ENCODE measurements at regions not wholly inside any gene's neighbourhood (a gene's known extent, or its start where the extent isn't known, plus 50 kb on each side); places are given as distances from the start of the nearest gene placed in this dataset.

- no peak for DNase-seq (ENCODE audit: low read depth in 3 of 3, low spot score in 2 of 3)
Measured at GRCh38 chr4:100852326-100852725, 334.5 kb upstream of the EMCN start.

GRCh38 chr4:100849319-100849718 lies 331.5 kb upstream of the EMCN start:
- no peak for DNase-seq (ENCODE audit: low read depth in 3 of 3, low spot score in 2 of 3)

GRCh38 chr4:100848841-100849240 lies 331.0 kb upstream of the EMCN start:
- DNase-seq (ENCODE audit: low read depth in 3 of 3, low spot score in 2 of 3) = no peak

- DNase-seq (ENCODE audit: low read depth in 3 of 3, low spot score in 2 of 3) = no peak
Measured at GRCh38 chr4:100843910-100844309, 326.1 kb upstream of the EMCN start.

GRCh38 chr4:100842856-100843255 lies 325.0 kb upstream of the EMCN start:
- no peak for DNase-seq (ENCODE audit: low read depth in 3 of 3, low spot score in 2 of 3)

GRCh38 chr4:100841911-100842310 lies 324.1 kb upstream of the EMCN start:
- DNase-seq (ENCODE audit: low read depth in 3 of 3, low spot score in 2 of 3) = no peak

GRCh38 chr4:100839712-100840111 lies 321.9 kb upstream of the EMCN start:
- DNase-seq (ENCODE audit: low read depth in 3 of 3, low spot score in 2 of 3) = no peak

- no peak for DNase-seq (ENCODE audit: low read depth in 3 of 3, low spot score in 2 of 3)
Measured at GRCh38 chr4:100838286-100838685, 320.5 kb upstream of the EMCN start.

- no peak for DNase-seq (ENCODE audit: low read depth in 3 of 3, low spot score in 2 of 3)
Measured at GRCh38 chr4:100836929-100837328, 319.1 kb upstream of the EMCN start.

- DNase-seq (ENCODE audit: low read depth in 3 of 3, low spot score in 2 of 3) = no peak
Measured at GRCh38 chr4:100834616-100835015, 316.8 kb upstream of the EMCN start.

GRCh38 chr4:100833906-100834305 lies 316.1 kb upstream of the EMCN start:
- no peak for DNase-seq (ENCODE audit: low read depth in 3 of 3, low spot score in 2 of 3)

- DNase-seq (ENCODE audit: low read depth in 3 of 3, low spot score in 2 of 3) = no peak
Measured at GRCh38 chr4:100828986-100829685, 311.3 kb upstream of the EMCN start.

GRCh38 chr4:100828364-100828763 lies 310.5 kb upstream of the EMCN start:
- no peak for DNase-seq (ENCODE audit: low read depth in 3 of 3, low spot score in 2 of 3)

GRCh38 chr4:100827756-100828155 lies 309.9 kb upstream of the EMCN start:
- no peak for DNase-seq (ENCODE audit: low read depth in 3 of 3, low spot score in 2 of 3)

GRCh38 chr4:100826808-100827548 lies 309.2 kb upstream of the EMCN start:
- no peak for DNase-seq (ENCODE audit: low read depth in 3 of 3, low spot score in 2 of 3)

- DNase-seq (ENCODE audit: low read depth in 3 of 3, low spot score in 2 of 3) = no peak
Measured at GRCh38 chr4:100826067-100826466, 308.2 kb upstream of the EMCN start.

- no peak for DNase-seq (ENCODE audit: low read depth in 3 of 3, low spot score in 2 of 3)
Measured at GRCh38 chr4:100823993-100824323, 306.1 kb upstream of the EMCN start.

- no peak for DNase-seq (ENCODE audit: low read depth in 3 of 3, low spot score in 2 of 3)
Measured at GRCh38 chr4:100823066-100823992, 305.5 kb upstream of the EMCN start.

GRCh38 chr4:100820249-100820648 lies 302.4 kb upstream of the EMCN start:
- no peak for DNase-seq (ENCODE audit: low read depth in 3 of 3, low spot score in 2 of 3)

GRCh38 chr4:100819505-100819904 lies 301.7 kb upstream of the EMCN start:
- DNase-seq (ENCODE audit: low read depth in 3 of 3, low spot score in 2 of 3) = no peak

GRCh38 chr4:100816436-100817045 lies 298.7 kb upstream of the EMCN start:
- no peak for DNase-seq (ENCODE audit: low read depth in 3 of 3, low spot score in 2 of 3)

Data from right renal cortex interstitium (tissue), 3 donors.